ENCODE measurements at regions not wholly inside any gene's neighbourhood (a gene's known extent, or its start where the extent isn't known, plus 50 kb on each side); places are given as distances from the start of the nearest gene placed in this dataset.
"Not testable (repeated sequence)": the region's sequence is repeated elsewhere in the genome, so short reads cannot be mapped to it uniquely, and the experiment has no call there.

DNA sequence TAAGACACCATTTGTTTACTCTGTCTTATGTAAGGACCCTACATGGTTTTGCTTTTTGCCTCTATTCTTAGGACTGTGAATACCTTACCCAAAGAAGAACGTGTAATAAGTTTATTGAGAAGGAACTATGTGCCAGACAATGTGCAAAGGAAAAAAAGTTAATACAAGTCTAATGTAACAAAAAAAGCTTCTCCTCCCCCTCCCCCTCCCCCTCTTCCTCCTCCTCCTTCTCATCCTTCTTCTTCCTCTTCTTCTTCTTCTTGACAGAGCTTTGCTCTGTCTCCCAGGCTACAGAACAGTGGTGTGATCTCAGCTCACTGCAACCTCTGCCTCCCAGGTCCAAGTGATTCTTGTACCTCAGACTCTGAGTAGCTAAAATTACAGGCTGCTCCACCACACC is 50.9 kb upstream of the MITF start:
- 69 to 74% methylated on average over 1 of the region's 1 CpG for WGBS, 2 donors
- H3K36me3 ChIP-seq (ENCODE audit: control insufficient read depth in 2 of 2, insufficient read depth in 2 of 2, low read length in 1 of 2), result no peaks in the 10 kb centered on the region
- H3K27ac ChIP-seq (ENCODE audit: low read depth in 2 of 2, low read length in 1 of 2), result no peak overlapping the region
- no peak overlapping the region for H3K4me3 ChIP-seq (ENCODE audit: low read depth in 1 of 2, low read length in 2 of 2)
- no peaks in the 10 kb centered on the region for H3K9me3 ChIP-seq (ENCODE audit: control insufficient read depth in 2 of 2, insufficient read depth in 1 of 2, low read depth in 1 of 2, low read length in 1 of 2)
- no peaks in the 10 kb centered on the region for H3K4me1 ChIP-seq (ENCODE audit: control insufficient read depth in 2 of 2, insufficient read depth in 2 of 2, low read length in 1 of 2)
- H3K27me3 ChIP-seq (ENCODE audit: control insufficient read depth in 1 of 2, insufficient read depth in 2 of 2, low read length in 2 of 2), result no peaks in the 10 kb centered on the region

DNA sequence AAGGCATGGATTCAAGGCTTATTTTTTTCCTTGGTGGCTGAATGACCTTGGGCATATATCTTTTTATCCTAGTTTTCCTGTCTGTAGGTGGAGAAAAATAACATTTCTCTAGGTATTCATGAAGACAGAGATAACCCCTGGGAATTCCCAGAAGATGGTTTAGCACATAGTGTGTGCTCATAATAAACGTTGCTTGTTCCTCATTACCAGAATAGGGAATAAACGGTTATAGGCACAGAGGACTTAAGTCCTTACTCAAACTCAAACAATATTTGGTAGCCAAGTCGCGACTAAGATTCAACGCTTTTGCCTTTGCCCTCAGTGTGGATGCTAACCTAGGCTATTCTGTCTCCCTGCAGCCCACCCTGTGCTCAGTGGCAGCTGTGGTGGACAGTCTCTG is 51.6 kb upstream of the MITF start:
- Histone ChIP-seq H3K27ac (ENCODE audit: low read depth in 2 of 2, low read length in 1 of 2) (no peak overlapping the region), H3K27me3 (ENCODE audit: control insufficient read depth in 1 of 2, insufficient read depth in 2 of 2, low read length in 2 of 2) (no peaks in the 10 kb centered on the region), H3K36me3 (ENCODE audit: control insufficient read depth in 2 of 2, insufficient read depth in 2 of 2, low read length in 1 of 2) (no peaks in the 10 kb centered on the region), H3K4me1 (ENCODE audit: control insufficient read depth in 2 of 2, insufficient read depth in 2 of 2, low read length in 1 of 2) (no peaks in the 10 kb centered on the region), H3K9me3 (ENCODE audit: control insufficient read depth in 2 of 2, insufficient read depth in 1 of 2, low read depth in 1 of 2, low read length in 1 of 2) (no peaks in the 10 kb centered on the region), H3K4me3 (ENCODE audit: low read depth in 1 of 2, low read length in 2 of 2) (no peak overlapping the region)
- WGBS, 2 donors, result 90 to 92% methylated on average over 5 of the region's 5 CpGs

DNA sequence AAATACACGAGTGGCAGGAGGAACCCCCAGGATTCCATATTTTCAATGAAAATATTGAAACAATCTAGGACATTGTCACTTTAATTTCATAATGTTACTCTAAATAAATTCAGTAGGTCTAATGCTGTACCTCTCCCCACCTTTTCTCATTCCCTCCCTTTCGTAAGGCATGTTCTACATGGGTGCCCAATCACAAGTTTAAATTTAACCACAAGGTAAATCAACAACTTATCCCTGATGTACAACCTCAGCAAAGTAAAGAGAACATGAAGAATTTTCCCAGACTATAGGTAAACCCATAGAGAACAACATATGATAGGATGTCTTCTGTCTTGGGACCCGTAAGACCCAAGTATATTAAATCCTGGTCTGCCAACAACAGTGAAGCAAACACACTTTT is 53.2 kb upstream of the MITF start:
- H3K4me1 ChIP-seq (ENCODE audit: control insufficient read depth in 2 of 2, insufficient read depth in 2 of 2, low read length in 1 of 2), result no peaks in the 10 kb centered on the region
- 85 to 96% methylated on average over 3 of the region's 3 CpGs for WGBS, 2 donors
- H3K27ac ChIP-seq (ENCODE audit: low read depth in 2 of 2, low read length in 1 of 2), result no peak overlapping the region
- H3K4me3 ChIP-seq (ENCODE audit: low read depth in 1 of 2, low read length in 2 of 2), result no peak overlapping the region
- H3K9me3 ChIP-seq (ENCODE audit: control insufficient read depth in 2 of 2, insufficient read depth in 1 of 2, low read depth in 1 of 2, low read length in 1 of 2), result no peaks in the 10 kb centered on the region
- no peaks in the 10 kb centered on the region for H3K36me3 ChIP-seq (ENCODE audit: control insufficient read depth in 2 of 2, insufficient read depth in 2 of 2, low read length in 1 of 2)
- H3K27me3 ChIP-seq (ENCODE audit: control insufficient read depth in 1 of 2, insufficient read depth in 2 of 2, low read length in 2 of 2), result no peaks in the 10 kb centered on the region

DNA sequence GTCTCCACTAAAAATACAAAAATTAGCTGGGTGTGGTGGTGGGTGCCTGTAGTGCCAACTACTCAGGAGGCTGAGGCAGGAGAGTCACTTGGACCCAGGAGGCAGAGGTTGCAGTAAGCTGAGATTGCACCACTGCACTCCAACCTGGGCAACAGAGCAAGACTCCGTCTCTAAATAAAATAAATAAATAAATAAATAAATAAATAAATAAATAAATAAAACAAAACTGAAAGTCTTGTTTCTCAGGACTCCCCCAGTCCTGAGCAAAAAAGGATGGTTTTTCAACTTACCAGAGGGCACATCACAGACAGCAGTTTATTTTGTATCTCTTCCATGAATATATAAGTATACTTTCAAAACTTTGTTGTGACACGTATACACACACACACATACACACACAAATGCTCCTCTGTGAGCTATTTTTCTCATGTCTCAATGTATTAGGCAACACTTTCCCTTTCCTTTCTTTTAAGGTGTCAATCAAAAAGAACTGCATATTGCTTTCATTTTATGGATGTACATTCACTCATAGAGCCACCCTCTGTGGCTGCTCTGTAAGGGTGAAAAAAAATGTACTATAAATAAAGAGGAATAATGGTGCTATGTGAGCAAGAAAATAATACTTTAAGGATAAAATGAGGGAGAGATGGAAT is 54.8 kb upstream of the MITF start:
- Histone ChIP-seq H3K36me3 (ENCODE audit: control insufficient read depth in 2 of 2, insufficient read depth in 2 of 2, low read length in 1 of 2) (no peaks in the 10 kb centered on the region), H3K27ac (ENCODE audit: low read depth in 2 of 2, low read length in 1 of 2) (no peak overlapping the region), H3K4me3 (ENCODE audit: low read depth in 1 of 2, low read length in 2 of 2) (no peak overlapping the region), H3K27me3 (ENCODE audit: control insufficient read depth in 1 of 2, insufficient read depth in 2 of 2, low read length in 2 of 2) (no peaks in the 10 kb centered on the region), H3K9me3 (ENCODE audit: control insufficient read depth in 2 of 2, insufficient read depth in 1 of 2, low read depth in 1 of 2, low read length in 1 of 2) (no peaks in the 10 kb centered on the region), H3K4me1 (ENCODE audit: control insufficient read depth in 2 of 2, insufficient read depth in 2 of 2, low read length in 1 of 2) (no peaks in the 10 kb centered on the region)
- WGBS, 2 donors, result 76 to 77% methylated on average over 2 of the region's 2 CpGs

DNA sequence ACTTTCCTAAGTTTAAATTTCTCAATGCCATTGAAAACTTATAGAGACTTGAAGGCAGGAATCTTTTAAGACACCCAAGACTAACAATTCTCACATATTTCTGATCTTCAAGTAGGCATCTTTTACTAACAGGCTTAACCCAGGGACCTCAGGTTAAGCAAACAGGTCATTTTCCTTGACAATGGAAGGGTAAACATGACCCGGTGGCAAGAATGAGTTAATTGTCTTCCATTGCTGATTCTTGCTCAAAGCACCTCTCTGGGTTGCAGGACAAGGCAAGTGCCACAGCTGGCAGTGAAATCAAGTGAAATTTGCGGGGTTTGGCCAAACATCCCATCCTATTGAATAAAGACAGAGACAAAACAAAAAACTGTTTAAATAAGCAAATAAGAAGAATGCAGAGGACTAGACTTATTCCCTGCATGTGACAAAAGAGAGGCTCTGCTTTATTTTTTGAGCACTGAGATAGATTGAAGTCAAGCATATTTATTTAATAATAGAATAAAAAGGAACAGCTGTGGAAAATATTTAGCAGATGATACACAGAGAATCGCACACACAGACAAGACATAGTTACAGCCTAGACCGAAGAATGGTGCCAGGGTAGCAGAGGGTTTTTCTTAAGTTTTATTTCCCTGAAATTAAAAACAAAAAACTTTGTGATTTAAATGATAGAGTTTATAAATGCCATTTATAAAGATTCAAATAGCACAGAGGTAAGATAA is 56.0 kb upstream of the MITF start:
- H3K4me3 ChIP-seq (ENCODE audit: low read depth in 1 of 2, low read length in 2 of 2), result no peak overlapping the region
- H3K36me3 ChIP-seq (ENCODE audit: control insufficient read depth in 2 of 2, insufficient read depth in 2 of 2, low read length in 1 of 2), result no peaks in the 10 kb centered on the region
- no peaks in the 10 kb centered on the region for H3K9me3 ChIP-seq (ENCODE audit: control insufficient read depth in 2 of 2, insufficient read depth in 1 of 2, low read depth in 1 of 2, low read length in 1 of 2)
- no peak overlapping the region for H3K27ac ChIP-seq (ENCODE audit: low read depth in 2 of 2, low read length in 1 of 2)
- WGBS, 2 donors, result 41 to 47% methylated on average over 4 of the region's 4 CpGs
- H3K27me3 ChIP-seq (ENCODE audit: control insufficient read depth in 1 of 2, insufficient read depth in 2 of 2, low read length in 2 of 2), result no peaks in the 10 kb centered on the region
- no peaks in the 10 kb centered on the region for H3K4me1 ChIP-seq (ENCODE audit: control insufficient read depth in 2 of 2, insufficient read depth in 2 of 2, low read length in 1 of 2)

DNA sequence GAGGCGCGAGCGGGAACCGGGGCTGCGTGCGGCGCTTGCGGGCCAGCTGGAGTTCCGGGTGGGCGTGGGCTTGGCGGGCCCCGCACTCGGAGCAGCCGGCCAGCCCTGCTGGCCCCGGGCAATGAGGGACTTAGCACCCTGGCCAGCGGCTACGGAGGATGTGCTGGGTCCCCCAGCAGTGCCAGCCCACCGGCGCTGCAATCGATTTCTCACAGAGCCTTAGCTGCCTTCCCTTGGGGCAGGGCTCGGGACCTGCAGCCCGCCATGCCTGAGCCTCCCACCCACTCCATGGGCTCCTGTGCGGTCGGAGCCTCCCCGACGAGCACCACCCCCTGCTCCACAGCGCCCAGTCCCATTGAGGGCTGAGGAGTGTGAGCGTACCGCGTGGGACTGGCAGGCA is 61.8 kb upstream of the MITF start:
- not testable (repeated sequence) for H3K36me3 ChIP-seq (ENCODE audit: control insufficient read depth in 2 of 2, insufficient read depth in 2 of 2, low read length in 1 of 2); H3K9me3 ChIP-seq (ENCODE audit: control insufficient read depth in 2 of 2, insufficient read depth in 1 of 2, low read depth in 1 of 2, low read length in 1 of 2); H3K27me3 ChIP-seq (ENCODE audit: control insufficient read depth in 1 of 2, insufficient read depth in 2 of 2, low read length in 2 of 2); H3K4me3 ChIP-seq (ENCODE audit: low read depth in 1 of 2, low read length in 2 of 2); H3K27ac ChIP-seq (ENCODE audit: low read depth in 2 of 2, low read length in 1 of 2); H3K4me1 ChIP-seq (ENCODE audit: control insufficient read depth in 2 of 2, insufficient read depth in 2 of 2, low read length in 1 of 2)
- 96 to 97% methylated on average over 16 to 30 of the region's 30 CpGs for WGBS, 2 donors

DNA sequence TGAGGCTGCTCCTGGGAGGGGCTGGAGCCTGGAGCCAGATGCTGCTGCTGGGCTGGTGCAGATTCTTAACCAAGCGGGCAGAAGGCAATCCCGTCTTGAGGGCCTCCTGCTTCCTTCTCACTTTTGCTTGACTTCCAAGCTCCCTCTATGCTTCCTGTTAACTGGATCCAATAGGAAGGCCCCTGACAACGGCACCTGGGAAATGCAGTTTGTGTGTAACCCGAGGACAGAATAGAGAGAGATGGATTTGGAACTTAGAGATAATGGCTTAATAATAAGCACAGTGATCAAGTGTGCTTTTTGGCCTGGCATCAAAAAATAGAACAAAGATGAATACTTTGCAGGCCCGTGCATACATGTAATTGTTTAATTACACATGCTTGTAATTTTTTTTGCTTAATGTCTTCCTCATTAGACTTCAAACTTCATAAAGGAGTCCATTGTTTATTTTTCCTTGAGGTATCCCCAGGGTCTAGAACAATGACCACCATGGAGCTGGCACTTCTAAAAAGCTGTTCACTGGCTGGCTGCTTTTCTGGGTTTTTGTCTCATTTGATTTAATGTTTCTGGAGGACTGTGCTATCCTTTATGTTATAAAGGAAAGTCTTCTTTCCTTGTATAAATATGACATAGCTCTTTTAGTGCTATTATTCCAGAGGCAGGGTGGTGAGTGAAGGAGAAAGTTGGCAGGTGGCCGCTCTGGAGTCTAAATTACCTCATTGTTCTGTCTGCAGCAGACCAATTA is 63.3 kb upstream of the MITF start:
- Histone ChIP-seq H3K4me3 (ENCODE audit: low read depth in 1 of 2, low read length in 2 of 2) (no peak overlapping the region), H3K27ac (ENCODE audit: low read depth in 2 of 2, low read length in 1 of 2) (no peak overlapping the region), H3K9me3 (ENCODE audit: control insufficient read depth in 2 of 2, insufficient read depth in 1 of 2, low read depth in 1 of 2, low read length in 1 of 2) (no peaks in the 10 kb centered on the region), H3K36me3 (ENCODE audit: control insufficient read depth in 2 of 2, insufficient read depth in 2 of 2, low read length in 1 of 2) (no peaks in the 10 kb centered on the region), H3K27me3 (ENCODE audit: control insufficient read depth in 1 of 2, insufficient read depth in 2 of 2, low read length in 2 of 2) (no peaks in the 10 kb centered on the region), H3K4me1 (ENCODE audit: control insufficient read depth in 2 of 2, insufficient read depth in 2 of 2, low read length in 1 of 2) (no peaks in the 10 kb centered on the region)
- WGBS, 2 donors, result 50 to 57% methylated on average over 6 of the region's 6 CpGs

DNA sequence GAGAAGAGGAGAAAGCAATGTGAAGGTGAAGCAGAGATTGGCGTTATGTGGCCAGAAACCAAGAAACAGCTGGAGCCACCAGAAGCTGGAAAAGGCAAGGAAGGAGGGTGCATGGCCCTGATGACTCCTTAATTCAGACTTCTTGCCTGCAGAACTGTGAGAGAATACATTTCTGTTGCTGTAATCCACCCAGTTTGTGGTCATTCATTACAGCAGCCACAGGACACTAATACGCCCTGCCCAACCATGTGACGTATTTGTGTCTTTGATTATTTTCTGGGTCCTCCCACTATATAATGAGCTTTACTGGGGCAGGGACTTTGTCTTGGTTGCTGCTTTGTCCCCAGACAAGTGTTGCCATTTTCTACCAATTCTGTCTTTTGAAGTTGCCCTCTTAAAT is 64.5 kb upstream of the MITF start:
- WGBS, 2 donors, result 94 to 96% methylated on average over 3 of the region's 3 CpGs
- H3K4me3 ChIP-seq (ENCODE audit: low read depth in 1 of 2, low read length in 2 of 2), result no peak overlapping the region

DNA sequence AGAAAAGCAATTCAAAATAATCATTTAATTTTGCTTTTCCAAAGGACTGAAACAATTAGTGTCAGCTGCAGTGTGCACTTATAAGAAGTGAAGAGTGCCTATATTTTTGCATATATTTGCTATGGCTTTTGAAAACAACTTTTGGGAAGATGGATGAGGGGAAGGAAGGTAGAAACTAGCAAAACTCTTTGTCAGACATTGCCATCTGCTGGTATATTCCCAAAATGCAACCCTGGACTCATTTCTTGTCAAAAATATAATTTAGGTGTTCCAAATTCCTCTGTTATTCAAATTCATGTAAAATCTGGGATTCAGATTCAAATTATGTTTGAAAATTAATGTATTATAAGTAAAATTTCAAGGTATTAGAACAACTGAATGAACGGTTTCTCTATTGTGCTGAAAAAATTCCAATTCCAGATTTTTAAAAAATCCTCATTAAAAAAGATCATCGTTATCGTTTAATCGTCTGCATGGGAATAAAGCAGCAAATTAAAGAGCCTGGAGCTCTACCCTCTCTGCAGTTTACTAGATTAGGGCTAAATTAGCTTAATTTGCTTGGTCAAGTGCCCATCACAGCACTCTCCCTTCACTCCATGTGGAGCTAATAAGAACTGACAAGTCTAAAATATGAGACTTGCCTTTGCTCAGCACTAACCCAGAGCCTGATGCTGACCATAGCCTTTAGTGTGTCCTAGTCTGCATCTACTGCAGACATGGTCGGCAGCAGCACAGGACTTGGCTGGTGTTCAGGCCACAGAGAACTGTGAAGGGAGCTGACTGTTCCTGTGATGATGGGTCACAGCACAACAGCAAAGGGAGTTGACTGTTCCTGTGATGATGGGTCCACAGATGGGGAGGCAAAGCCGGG is 67.9 kb upstream of the MITF start:
- no peaks in the 10 kb centered on the region for H3K9me3 ChIP-seq (ENCODE audit: control insufficient read depth in 2 of 2, insufficient read depth in 1 of 2, low read depth in 1 of 2, low read length in 1 of 2)
- WGBS, 2 donors, result 55 to 59% methylated on average over 6 of the region's 6 CpGs
- no peaks in the 10 kb centered on the region for H3K36me3 ChIP-seq (ENCODE audit: control insufficient read depth in 2 of 2, insufficient read depth in 2 of 2, low read length in 1 of 2)
- H3K4me1 ChIP-seq (ENCODE audit: control insufficient read depth in 2 of 2, insufficient read depth in 2 of 2, low read length in 1 of 2), result no peaks in the 10 kb centered on the region
- H3K27me3 ChIP-seq (ENCODE audit: control insufficient read depth in 1 of 2, insufficient read depth in 2 of 2, low read length in 2 of 2), result no peaks in the 10 kb centered on the region
- no peak overlapping the region for H3K4me3 ChIP-seq (ENCODE audit: low read depth in 1 of 2, low read length in 2 of 2)
- no peak overlapping the region for H3K27ac ChIP-seq (ENCODE audit: low read depth in 2 of 2, low read length in 1 of 2)

More for the DNA sequence above, 64.5 kb upstream of the MITF start:
- H3K4me1 ChIP-seq (ENCODE audit: control insufficient read depth in 2 of 2, insufficient read depth in 2 of 2, low read length in 1 of 2), result no peaks in the 10 kb centered on the region
- H3K27me3 ChIP-seq (ENCODE audit: control insufficient read depth in 1 of 2, insufficient read depth in 2 of 2, low read length in 2 of 2), result no peaks in the 10 kb centered on the region
- no peak overlapping the region for H3K27ac ChIP-seq (ENCODE audit: low read depth in 2 of 2, low read length in 1 of 2)
- H3K36me3 ChIP-seq (ENCODE audit: control insufficient read depth in 2 of 2, insufficient read depth in 2 of 2, low read length in 1 of 2), result no peaks in the 10 kb centered on the region
- no peaks in the 10 kb centered on the region for H3K9me3 ChIP-seq (ENCODE audit: control insufficient read depth in 2 of 2, insufficient read depth in 1 of 2, low read depth in 1 of 2, low read length in 1 of 2)
